Brain pericyte (primary cell): ENCODE measurements at regions not wholly inside any gene's neighbourhood (a gene's known extent, or its start where the extent isn't known, plus 50 kb on each side); places are given as distances from the start of the nearest gene placed in this dataset.

Source experiments
- DNase-seq: peaks from one replicate; pipeline ENCODE4 v3.0.0-alpha.2; 2012; ENCODE audit warnings: low read depth, low spot score

GRCh38 chr18:53649621-53650020, 574.8 kb downstream of the MBD2 start:
- DNase-seq = no peak

GRCh38 chr18:53644799-53645471, 579.5 kb downstream of the MBD2 start:
- no peak for DNase-seq

GRCh38 chr18:53639687-53640086, 584.8 kb downstream of the MBD2 start:
- no peak for DNase-seq

- DNase-seq = no peak
These were observed 595.1 kb downstream of the MBD2 start for GRCh38 chr18:53629337-53629736.

GRCh38 chr18:53625997-53626599, 598.4 kb downstream of the MBD2 start:
- DNase-seq = no peak

GRCh38 chr18:53610957-53611356, 613.5 kb downstream of the MBD2 start:
- DNase-seq = no peak

GRCh38 chr18:53606792-53607191, 617.7 kb downstream of the MBD2 start:
- no peak for DNase-seq

GRCh38 chr18:53605198-53605597, 619.3 kb downstream of the MBD2 start:
- no peak for DNase-seq

- no peak for DNase-seq
These were observed 621.2 kb downstream of the MBD2 start for GRCh38 chr18:53603276-53603675.

GRCh38 chr18:53601344-53601743, 623.1 kb downstream of the MBD2 start:
- DNase-seq = no peak

- DNase-seq = no peak
These were observed 637.5 kb downstream of the MBD2 start for GRCh38 chr18:53586923-53587322.
